AG08395 (cell line): ENCODE measurements at regions not wholly inside any gene's neighbourhood (a gene's known extent, or its start where the extent isn't known, plus 50 kb on each side); places are given as distances from the start of the nearest gene placed in this dataset.

Experiments
- DNase-seq: peaks from one replicate; pipeline ENCODE4 v3.0.0; 2012; ENCODE audit warnings: mixed read lengths, low spot score

DNA sequence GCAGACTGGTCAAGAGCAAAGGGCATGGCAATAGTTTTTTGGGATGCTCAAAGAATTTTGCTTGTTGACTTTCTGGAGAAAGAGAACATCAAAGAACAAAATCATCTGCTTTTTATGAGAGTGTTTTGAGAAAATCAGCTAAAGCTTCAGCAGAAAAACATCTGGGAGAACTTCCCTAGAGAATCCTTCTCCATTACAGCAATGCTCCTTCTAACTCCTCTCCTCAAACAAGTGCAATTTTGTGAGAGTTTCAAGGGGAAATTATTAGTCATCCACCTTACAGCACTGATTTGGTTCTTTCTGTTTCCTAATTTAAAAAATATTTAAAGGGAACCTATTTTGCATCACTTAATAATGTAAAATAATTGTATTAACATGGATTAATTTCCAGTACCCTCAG lies 226.9 kb upstream of the NXPH2 start:
- no peak for DNase-seq

DNA sequence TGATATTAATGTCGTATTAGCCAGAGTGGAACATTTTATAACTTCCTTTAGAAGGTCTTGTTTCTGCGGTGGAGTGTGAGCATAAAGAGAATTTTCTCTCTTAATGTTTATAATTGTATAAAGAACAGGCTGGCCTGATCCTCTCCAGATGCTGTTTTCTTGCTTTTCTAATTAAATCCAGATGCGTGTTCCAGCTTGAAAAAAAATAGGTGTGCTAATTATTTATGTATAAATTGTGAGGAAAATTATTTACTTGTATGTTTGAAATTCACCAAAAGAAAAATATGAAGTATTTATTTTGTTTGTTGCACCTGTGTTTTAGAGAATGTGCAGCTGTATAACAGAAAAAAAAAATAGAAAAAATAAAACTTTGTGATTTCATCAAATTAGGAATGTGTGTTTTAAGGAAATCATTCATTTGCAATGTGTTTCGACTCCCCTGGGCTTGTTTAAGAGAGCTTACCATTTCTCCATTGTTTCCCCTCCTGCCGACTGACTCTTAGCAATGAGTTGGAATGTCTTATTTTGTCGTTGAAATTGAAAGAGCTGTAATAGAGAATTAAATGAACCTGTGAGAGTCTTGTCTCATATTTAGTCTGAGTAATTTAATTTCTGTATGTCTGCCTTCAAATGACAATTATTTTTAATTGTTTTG lies 220.1 kb upstream of the NXPH2 start:
- DNase-seq = no peak

- no peak for DNase-seq
Measured at GRCh38 chr2:138997856-138998517, 217.8 kb upstream of the NXPH2 start.

- no peak for DNase-seq
Measured at GRCh38 chr2:138997346-138997745, 217.2 kb upstream of the NXPH2 start.

- no peak for DNase-seq
Measured at GRCh38 chr2:138994502-138994901, 214.3 kb upstream of the NXPH2 start.

GRCh38 chr2:138985881-138986280 lies 205.7 kb upstream of the NXPH2 start:
- no peak for DNase-seq

DNA sequence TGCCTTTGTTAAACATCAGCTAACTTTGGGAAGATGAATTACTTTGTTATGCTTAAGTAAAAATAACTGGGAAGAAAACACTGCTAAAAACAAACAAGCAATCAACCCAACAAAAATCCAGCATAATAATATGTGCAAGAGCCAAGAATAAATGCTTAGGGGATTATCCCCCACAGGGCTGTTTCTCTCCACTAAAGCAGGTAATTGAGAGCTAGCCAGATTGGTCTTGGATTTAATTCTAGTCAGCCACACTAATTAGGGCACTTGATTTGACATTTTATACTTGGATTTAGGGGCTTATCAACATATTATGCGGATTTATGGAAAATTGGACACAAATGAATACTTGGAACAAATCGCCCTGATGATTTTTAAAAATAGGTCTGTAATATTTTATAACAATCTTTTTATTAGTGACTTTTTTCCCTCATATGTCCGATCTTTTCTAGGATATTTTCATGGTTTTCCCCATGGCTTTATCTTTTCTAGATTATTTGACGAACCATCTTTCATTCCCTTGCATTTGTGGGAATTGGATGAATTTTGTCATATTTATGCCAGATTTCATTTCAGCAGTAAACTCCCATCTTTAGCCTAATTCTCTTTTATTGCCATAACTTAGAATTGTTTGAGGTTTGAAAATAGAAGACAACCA lies 199.1 kb upstream of the NXPH2 start:
- no peak for DNase-seq

GRCh38 chr2:138974651-138975050 lies 194.5 kb upstream of the NXPH2 start:
- no peak for DNase-seq

DNA sequence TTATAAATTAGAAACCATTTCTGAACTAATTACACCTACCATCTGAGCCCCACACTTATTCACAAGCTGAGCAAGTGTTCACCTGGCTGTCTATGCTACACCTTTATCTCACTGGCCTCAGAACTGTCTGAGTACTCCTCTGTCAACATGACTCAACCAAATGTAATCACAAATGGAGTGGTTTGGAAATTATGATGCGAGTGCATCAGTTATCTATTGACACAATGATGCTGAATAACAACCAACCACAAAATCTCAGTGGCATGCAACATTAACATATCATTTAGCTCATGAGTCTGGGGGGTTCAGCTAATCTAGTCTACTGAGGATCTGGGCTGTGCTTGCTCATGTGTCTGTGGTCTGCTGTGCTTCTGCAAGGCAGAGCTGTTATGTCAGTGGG lies 184.2 kb upstream of the NXPH2 start:
- no peak for DNase-seq

DNA sequence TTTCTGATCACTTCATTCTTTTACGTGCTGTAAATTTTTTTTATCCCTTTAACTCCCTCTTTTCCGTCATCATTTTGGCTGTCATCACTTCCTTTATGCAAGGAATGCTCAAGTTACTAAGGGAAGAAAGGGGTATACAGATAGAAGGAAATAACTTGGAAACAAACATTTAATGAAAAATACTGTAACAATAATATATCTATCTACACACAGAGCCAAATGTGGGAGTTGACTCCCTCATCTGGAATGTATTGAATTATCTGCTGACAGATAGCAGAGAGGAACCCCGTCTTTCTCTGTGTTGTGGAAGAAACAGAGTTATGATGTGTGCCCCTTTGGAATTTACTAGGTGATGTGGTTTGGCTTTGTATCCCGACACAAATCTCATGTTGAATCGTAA lies 182.5 kb upstream of the NXPH2 start:
- no peak for DNase-seq

- DNase-seq = no peak
Measured at GRCh38 chr2:138960191-138960590, 180.0 kb upstream of the NXPH2 start.

DNA sequence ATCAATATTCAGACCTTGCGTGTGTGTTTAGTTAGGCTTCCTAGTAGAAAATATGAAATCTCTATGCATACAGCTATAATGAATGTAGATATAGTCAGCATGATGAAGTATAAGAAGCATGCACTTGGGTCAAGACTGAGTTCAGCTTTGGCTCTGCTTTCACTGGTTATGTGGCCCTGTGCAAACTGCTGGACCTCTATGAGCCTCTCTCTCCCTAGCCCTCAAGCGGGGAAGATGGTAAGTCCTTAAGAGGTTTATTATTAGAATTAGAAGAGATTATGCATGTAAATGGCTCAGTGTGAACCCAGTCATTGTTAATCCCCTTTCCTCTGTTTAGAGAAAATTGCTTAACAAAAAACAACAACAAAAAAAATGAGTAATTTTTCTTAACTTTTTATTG lies 178.8 kb upstream of the NXPH2 start:
- no peak for DNase-seq

DNA sequence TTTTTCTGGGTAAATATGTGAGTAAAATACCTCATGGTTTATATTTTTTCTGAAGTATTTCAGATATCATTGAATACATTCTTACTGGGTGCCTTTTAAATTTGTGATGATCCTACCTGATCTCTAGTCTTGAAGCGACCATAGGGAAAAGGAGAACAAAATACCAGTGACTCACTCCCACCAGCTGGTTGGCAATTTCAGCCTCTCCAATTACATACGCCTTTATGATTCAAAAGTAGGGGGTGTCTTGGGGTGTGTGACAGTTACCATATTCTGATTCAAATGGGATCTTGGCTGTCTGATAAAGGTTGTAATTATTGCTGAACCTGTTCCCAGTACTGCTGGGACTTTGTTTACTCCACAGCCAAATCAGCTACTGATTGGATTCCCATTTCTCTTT lies 175.9 kb upstream of the NXPH2 start:
- DNase-seq = no peak

GRCh38 chr2:138950486-138950885 lies 170.3 kb upstream of the NXPH2 start:
- DNase-seq = no peak

- DNase-seq = no peak
Measured at GRCh38 chr2:138949517-138949916, 169.3 kb upstream of the NXPH2 start.

GRCh38 chr2:138948070-138948539 lies 167.9 kb upstream of the NXPH2 start:
- DNase-seq = peak; percentile 71

- DNase-seq = no peak
Measured at GRCh38 chr2:138943470-138943869, 163.3 kb upstream of the NXPH2 start.

- DNase-seq = no peak
Measured at GRCh38 chr2:138942466-138942865, 162.3 kb upstream of the NXPH2 start.

- DNase-seq = no peak
Measured at GRCh38 chr2:138931284-138932256, 151.4 kb upstream of the NXPH2 start.

DNA sequence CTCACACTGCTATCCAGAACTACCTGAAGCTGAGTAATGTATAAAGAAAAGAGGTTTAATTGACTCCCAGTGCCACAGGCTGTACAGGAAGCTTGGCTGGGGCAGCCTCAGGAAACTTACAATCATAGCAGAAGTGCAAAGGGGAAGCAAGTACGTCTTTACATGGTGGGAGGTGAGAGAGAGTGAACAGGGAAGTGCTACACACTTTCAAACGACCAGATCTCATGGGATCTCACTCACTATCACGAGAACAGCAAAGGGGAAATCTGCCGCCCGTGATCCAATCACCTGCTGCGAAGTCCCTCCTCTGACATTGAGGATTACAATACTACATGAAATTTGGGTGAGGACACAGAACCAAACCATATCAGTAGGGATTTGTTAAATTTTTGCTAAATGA lies 150.4 kb upstream of the NXPH2 start:
- DNase-seq = no peak

- no peak for DNase-seq
Measured at GRCh38 chr2:138928374-138929021, 148.3 kb upstream of the NXPH2 start.
